HG03354 (cell line): ENCODE measurements at regions not wholly inside any gene's neighbourhood (a gene's known extent, or its start where the extent isn't known, plus 50 kb on each side); places are given as distances from the start of the nearest gene placed in this dataset.

Source experiments
- ATAC-seq: cut with Tn5 transposase; IDR thresholded peaks from one replicate; pipeline ENCODE4 v1.9.1; 2021; ENCODE audit warnings: mild to moderate bottlenecking; ENCODE audit not compliant: unreplicated experiment, poor library complexity, severe bottlenecking

DNA sequence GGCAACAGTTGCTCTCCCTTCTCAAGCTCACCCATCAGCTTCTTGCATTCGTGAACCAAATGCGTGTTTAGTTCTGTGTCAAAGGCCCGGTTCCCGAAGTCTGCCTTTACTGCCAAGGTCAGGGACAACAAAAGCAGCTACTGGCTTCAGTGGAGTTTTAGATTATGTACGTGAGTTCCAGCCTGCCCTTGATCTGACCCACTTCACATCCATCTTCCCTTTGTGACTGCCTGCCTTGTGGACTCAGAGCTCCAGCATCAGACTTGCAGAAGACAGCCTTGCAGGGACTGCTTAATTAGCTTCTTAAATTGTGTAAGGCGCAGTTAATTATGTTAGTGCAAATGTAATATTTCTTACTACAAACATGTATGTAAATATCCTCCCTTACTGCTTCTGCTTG, 774.7 kb upstream of the EDIL3 start:
- ATAC-seq = no peak

DNA sequence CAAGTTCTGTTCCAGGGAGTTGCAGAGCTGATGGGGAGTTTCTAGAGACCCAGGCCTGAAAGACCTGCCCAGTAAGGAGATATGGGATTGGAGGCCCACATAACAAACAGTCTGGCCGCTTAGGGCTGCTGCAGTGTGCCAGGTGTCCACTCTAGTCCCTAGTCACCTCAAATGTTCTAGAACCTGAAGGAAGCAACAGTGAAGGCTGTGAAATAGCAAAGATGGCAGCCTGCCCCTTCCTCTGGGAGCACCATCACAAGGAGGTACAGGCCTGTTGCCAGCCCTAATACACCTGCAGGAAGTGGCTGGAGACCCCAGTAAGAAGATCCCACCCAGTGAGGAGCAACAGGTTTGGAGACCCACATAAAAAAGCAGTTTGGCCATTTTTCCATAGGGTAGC, 783.8 kb upstream of the EDIL3 start:
- ATAC-seq = no peak

DNA sequence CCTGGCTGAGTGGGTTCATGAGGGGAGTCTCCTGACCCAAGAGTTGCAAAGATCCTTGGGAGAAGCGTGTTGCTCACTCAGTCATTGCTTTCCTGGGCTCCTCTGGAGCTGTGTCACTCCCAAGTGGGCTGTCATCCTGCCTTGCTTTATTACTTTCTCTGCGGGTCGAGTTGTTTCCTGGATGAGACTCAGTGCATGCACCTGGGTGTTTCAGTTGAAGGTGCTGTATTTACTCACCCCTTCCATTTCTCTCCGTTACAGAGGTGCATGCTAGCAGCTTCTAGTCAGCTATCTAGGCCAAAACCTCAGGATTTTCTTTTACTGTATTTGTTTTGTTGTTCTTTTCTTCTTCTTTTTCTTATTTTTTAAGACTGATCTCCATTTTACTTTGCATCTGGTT, 785.5 kb upstream of the EDIL3 start:
- ATAC-seq = no peak

DNA sequence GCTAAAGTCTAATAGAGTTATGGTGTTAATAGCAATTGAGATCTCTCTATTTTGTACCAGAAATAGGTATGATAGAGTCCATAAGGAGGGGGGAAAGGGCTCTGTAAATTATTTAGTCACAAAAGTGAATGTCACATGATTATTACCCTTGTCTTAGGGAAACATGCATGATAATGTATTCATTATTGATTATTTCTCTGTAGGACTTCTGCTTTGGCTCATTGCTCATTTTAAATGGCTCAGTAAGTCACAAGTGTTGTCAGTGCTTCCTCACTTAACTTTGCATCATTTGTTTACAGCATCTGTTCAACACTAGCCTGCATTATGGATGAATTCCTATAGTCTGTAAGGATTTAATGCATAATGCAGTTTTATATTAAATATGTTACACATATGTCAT, 788.8 kb upstream of the EDIL3 start:
- no peak for ATAC-seq

DNA sequence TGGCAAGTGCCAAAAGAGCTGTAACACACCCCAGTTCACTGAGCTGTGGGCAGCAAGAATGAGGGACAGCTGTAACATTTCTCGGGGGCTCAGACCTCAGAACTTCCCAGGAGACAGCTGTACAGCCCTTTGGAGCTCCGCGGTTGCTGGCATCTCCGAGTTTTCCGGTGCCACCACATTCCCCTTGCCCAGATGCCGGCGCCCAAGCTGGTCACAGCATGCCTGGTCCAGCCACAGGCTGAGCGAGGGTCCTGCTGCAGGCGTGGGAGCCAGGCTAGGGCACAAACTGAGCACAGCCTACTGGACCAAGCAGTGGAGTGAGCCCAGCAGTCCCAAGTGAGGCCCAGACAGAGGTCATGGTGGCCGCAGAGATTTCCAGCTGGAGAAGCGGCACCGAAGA, 797.7 kb upstream of the EDIL3 start:
- ATAC-seq = no peak

DNA sequence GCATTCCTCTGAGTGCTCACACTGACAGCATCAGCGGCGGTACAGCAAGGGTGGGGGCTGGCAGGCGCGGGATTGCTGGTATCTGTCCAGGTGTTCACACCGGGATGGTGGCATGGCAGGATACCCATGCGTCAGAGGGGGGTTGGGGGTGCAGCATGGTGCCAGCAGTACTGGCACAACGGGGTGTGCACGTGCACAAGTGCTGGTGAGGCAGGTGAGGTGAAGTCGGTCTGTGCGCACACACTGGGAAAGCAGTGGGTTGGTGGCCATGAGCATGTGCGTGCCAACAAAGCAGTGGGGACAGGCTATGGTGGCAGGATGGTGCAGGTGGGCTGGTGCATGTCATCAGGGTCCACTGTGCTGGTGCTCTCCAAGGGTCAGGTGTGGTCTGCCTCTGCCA, 819.6 kb upstream of the EDIL3 start:
- no peak for ATAC-seq

DNA sequence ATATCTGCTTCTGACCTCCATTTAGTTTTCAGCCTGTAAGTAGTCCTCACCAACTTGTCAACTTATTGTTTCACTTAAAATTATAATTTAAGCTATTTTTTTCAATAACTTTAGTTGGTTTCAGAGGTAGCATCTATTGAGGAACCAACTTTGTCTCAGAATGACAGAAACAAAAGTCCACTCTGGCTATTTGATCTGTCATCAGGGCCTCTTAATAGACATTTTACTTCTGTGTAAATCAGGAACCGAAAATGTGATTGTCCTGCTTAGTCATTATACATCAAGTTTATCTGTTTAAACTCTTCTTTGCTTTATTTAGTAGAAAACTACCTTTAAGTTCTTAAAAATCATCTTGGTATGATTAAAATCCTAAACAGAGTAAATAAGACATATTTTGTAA, 820.8 kb upstream of the EDIL3 start:
- no peak for ATAC-seq

DNA sequence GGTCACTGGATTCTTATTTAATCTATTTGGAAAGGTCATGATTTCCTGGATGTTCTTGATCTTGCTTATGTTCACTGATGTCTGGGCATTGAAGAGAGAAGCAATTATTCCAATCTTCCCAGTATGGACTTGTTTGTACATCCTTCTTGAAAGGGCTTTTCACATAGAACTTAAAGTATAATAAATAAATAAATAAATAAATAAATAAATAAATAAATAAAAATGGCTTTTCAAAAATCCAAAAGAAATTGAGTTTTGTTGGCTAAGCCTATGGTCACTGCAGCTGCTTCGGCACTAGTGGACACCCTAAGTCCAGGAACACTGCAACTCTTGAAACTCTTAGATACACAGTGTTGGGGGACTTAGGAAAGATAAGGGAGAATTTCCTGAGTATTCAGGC, 840.7 kb upstream of the EDIL3 start:
- ATAC-seq = no peak

GRCh38 chr5:85249204-85249603, 864.5 kb upstream of the EDIL3 start:
- ATAC-seq = no peak

DNA sequence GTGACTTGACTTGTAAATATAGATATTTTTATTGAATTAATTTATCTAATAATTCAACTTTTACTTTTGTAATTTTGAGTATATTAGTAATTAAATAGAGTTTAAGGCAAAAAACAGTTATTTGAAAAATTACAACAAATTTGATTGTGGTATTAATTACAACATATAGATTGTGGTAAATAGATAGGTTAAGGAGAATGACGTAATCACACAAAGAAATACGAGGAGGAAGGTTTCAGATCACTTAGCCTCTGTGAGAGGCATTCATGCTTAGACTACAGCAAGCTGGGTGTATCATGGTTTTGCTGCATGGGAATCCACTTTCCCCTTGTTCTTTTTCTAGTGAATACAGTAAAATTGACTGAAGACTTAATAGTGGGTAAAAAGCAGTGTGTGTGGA, 878.4 kb upstream of the EDIL3 start:
- no peak for ATAC-seq

GRCh38 chr5:85266692-85267091, 882.0 kb upstream of the EDIL3 start:
- no peak for ATAC-seq

- no peak for ATAC-seq
These were observed 883.5 kb upstream of the EDIL3 start for GRCh38 chr5:85268194-85268593.

- ATAC-seq = peak; percentile 48
These were observed 893.5 kb upstream of the EDIL3 start for GRCh38 chr5:85278193-85278592.

GRCh38 chr5:85288914-85289313, 904.2 kb upstream of the EDIL3 start:
- ATAC-seq = no peak

- no peak for ATAC-seq
These were observed 908.6 kb upstream of the EDIL3 start for GRCh38 chr5:85293145-85293785.

- ATAC-seq = no peak
These were observed 919.8 kb upstream of the EDIL3 start for GRCh38 chr5:85304524-85304923.

DNA sequence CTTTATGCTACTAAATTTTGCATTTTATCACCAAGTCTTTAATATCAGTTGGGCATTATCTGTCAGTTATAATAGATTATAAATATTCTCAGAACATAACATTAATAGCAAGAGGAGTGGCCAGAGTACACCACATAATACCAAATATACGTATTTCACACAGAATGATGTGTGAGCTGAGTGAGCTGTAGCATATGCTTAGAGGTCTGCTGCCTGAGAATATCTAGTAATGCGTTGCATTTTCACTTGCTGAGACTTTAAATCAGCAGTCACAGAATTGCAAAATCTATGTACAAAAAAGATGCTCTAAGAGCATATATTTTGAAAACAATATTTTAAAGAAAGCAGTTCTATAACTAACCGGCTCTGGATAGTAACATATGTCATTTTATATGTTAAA, 921.1 kb upstream of the EDIL3 start:
- no peak for ATAC-seq

DNA sequence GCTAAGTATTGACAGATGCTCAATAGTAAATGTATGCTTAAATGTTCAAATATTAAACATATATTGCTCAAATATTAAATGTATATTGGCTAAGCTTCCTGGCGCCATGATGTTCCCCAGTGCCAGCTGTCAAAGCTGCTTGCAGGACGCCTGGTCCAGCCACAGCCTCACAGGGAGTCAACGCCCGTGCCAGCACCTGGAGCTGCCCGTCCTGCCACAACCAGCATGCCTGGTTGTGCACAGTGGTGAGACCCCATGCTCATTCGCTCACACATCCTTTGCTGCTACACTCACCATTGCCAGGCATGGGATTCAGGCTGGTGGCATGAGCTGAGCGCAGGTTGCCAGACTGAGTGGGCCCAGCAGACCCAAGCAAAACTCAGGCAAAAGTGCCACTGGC, 926.9 kb upstream of the EDIL3 start:
- no peak for ATAC-seq

DNA sequence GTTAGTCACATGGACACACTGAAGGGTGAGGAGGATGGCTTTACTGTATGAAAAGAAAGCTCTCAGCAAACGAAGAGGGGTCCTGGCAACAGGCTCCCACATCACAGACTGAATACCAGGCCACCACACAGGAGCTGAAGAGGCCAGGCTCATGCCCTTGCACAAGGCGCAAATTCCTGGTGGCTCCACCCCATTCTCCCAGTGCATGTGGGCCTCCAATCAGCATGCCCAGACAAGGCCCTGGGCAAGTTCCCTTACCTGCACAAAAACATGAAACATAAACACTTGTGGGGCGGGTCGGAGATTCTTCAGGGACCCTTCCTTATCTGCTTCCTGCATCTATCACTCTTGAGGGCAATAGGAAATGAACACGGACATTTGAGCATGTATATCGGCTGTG, 935.8 kb upstream of the EDIL3 start:
- ATAC-seq = no peak

- no peak for ATAC-seq
These were observed 948.6 kb upstream of the EDIL3 start for GRCh38 chr5:85333276-85333675.

DNA sequence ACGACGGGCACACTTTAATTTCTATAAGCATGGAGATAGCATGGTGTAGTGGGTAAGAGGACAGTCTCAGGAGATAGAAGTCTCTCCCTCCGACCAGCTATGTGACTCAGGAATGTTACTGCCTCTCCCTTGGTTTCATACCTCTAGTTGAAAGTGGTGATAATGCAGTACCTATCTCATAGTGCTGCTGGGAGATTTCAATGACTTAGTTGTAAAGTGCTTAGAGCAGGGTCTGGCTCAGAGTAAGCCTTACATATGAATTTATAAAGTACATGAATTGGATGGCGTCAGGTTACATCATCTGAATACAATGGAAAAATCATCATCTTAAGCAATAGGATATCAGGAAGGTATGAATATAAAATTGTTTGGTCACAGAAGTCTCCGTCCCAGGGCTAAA, 952.8 kb upstream of the EDIL3 start:
- ATAC-seq = no peak

- ATAC-seq = no peak
These were observed 956.1 kb upstream of the EDIL3 start for GRCh38 chr5:85340790-85341189.
